H1 (cell line): ENCODE measurements at regions not wholly inside any gene's neighbourhood (a gene's known extent, or its start where the extent isn't known, plus 50 kb on each side); places are given as distances from the start of the nearest gene placed in this dataset.

Experiments
- CHD2 ChIP-seq: IDR thresholded peaks from 2 replicates; pipeline ENCODE4 v1.6.1; 2012; ENCODE audit warnings: low read length, improper control_type of control experiment
- EZH2 ChIP-seq: fragments of 200-600 bp; sonication (generic); IDR thresholded peaks from 2 replicates; pipeline ENCODE4 v1.7.1; 2012; ENCODE audit warnings: low read depth, mild to moderate bottlenecking, moderate library complexity, low read length, inconsistent platforms; ENCODE audit not compliant: severe bottlenecking
- JUN ChIP-seq: IDR thresholded peaks from 2 replicates; pipeline ENCODE4 v1.6.1; 2011; ENCODE audit warnings: low read depth, mild to moderate bottlenecking, improper control_type of control experiment, low read length
- NRF1 ChIP-seq: IDR thresholded peaks from 2 replicates; pipeline ENCODE4 v1.6.1; 2011; ENCODE audit warnings: mild to moderate bottlenecking, low read depth, low read length, improper control_type of control experiment

DNA sequence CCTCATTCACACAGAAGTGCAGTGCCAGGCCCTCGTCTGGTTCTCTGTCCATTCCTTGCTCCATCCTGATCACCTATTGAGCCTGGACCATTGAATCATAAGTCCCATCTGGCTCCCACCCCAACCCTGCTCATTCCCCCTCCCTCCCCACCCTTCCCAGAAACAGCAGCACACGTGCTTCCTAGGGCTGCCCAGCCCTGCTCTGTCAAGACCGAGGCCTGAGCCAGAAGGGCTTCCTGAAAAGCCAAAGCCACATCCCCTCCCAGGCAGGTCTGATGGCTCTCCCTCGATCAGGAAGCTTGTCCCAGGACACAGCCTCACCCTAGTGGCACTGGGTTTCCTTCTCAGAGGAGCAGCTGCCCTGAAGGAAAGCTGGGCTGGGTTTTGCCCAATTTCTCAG lies 79.8 kb upstream of the FZD7 start (continued):
- no peak for TF ChIP-seq EZH2
- no peak for TF ChIP-seq CHD2
- no peak for TF ChIP-seq NRF1
- no peak for TF ChIP-seq JUN
